HepG2 (cell line): ENCODE measurements at regions not wholly inside any gene's neighbourhood (a gene's known extent, or its start where the extent isn't known, plus 50 kb on each side); places are given as distances from the start of the nearest gene placed in this dataset.
"Not testable (repeated sequence)": the region's sequence is repeated elsewhere in the genome, so short reads cannot be mapped to it uniquely, and the experiment has no call there.

ENCODE experiments used
- NFIC ChIP-seq: IDR thresholded peaks from 2 replicates; pipeline ENCODE4 v1.6.1; 2012; ENCODE audit warnings: mild to moderate bottlenecking, low read length, inconsistent platforms
- SMYD3 ChIP-seq: sonication (generic); formaldehyde crosslinking; IDR thresholded peaks from 2 replicates; pipeline ENCODE4 v1.8.1; 2023; ENCODE audit warnings: mild to moderate bottlenecking, missing genetic modification reagents
- TCF7 ChIP-seq: sonication (generic); IDR thresholded peaks from 2 replicates; pipeline ENCODE4 v1.6.1; 2016; ENCODE audit warnings: antibody characterized with exemption, low read depth
- ZBTB33 ChIP-seq: sonication (generic); formaldehyde crosslinking; IDR thresholded peaks from 2 replicates; pipeline ENCODE4 v1.4.0; 2020; ENCODE audit warnings: missing genetic modification reagents
- ZNF317 ChIP-seq: sonication (generic); formaldehyde crosslinking; IDR thresholded peaks from 2 replicates; pipeline ENCODE4 v1.5.0; 2020; ENCODE audit warnings: mild to moderate bottlenecking, missing genetic modification reagents
- ZSCAN30 ChIP-seq: sonication (generic); formaldehyde crosslinking; IDR thresholded peaks from 2 replicates; pipeline ENCODE4 v1.5.0; 2020; ENCODE audit warnings: mild to moderate bottlenecking, missing genetic modification reagents

DNA sequence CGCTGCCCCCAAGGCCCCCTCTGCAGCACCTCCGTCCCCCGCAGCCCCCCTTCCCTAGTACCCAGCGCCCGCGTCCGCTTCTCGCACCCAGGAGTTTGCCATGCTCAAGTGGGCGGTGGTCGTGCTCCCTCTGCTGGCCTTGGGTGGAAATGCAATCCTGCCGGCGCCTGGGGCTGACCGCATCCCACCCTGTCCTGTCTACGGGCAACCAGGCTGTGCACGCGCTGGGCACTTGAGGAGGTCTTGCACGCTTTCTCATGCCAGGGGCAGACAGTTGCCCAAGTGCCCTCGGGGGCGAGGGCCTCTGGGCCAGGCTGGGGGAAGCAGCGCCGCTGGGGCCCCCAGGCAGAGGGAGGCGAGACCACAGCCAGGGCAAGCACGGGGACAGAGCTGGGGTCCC is 1450.7 kb upstream of the TPTE start:
- not testable (repeated sequence) for TF ChIP-seq SMYD3 (CRISPR knock-in tag); TCF7; ZBTB33 (CRISPR knock-in tag); NFIC; ZSCAN30 (CRISPR knock-in tag); ZNF317 (CRISPR knock-in tag)
